Muscle of leg (tissue), 3 donors: ENCODE measurements at regions not wholly inside any gene's neighbourhood (a gene's known extent, or its start where the extent isn't known, plus 50 kb on each side); places are given as distances from the start of the nearest gene placed in this dataset.

Source experiments
- DNase-seq: peaks from one replicate; pipeline ENCODE4 v3.0.0; 2013
- H3K27ac ChIP-seq: one replicate; pipeline ENCODE4 v1.5.1; 2013; ENCODE audit warnings: mild to moderate bottlenecking, low read length, control low read depth
- H3K27me3 ChIP-seq: one replicate; pipeline ENCODE4 v1.6.1; 2013; ENCODE audit warnings: low read length; ENCODE audit not compliant: control insufficient read depth, insufficient read depth
- H3K36me3 ChIP-seq: one replicate; pipeline ENCODE4 v1.6.1; 2013; ENCODE audit warnings: low read length; ENCODE audit not compliant: control insufficient read depth, insufficient read depth
- H3K4me1 ChIP-seq: one replicate; pipeline ENCODE4 v1.6.1; 2013; ENCODE audit warnings: low read length; ENCODE audit not compliant: control insufficient read depth, insufficient read depth
- H3K4me3 ChIP-seq: one replicate; pipeline ENCODE4 v1.5.1; 2013; ENCODE audit warnings: low read length, control low read depth
- H3K9me3 ChIP-seq: replicated peaks from 2 replicates; pipeline ENCODE4 v1.6.1; 2013; ENCODE audit warnings: low read depth, low read length; ENCODE audit not compliant: control insufficient read depth
- WGBS: methylation state at CpG from one replicate; pipeline ENCODE4 v1.1.5; 2013; ENCODE audit warnings: missing lambda C conversion rate; ENCODE audit not compliant: insufficient coverage; 5-methylcytosine and 5-hydroxymethylcytosine counted together

DNA sequence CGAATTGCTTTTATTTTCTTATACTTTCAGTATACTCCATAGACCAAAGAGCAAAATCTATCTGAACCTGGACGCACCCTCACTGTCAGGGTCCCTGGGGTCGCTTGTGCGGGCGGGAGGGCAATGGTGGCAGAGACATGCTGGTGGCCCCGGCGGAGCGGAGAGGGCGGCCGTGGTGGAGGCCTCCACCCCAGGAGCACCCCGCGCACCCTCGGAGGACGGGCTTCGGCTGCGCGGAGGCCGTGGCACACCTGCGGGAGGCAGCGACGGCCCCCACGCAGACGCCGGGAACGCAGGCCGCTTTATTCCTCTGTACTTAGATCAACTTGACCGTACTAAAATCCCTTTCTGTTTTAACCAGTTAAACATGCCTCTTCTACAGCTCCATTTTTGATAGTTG lies 1077.4 kb downstream of the BRD1 start:
- H3K27me3 ChIP-seq: no peaks in the 10 kb centered on the region
- no peak for DNase-seq
- no peak overlapping the region for H3K4me3 ChIP-seq
- H3K27ac ChIP-seq: no peak overlapping the region
- no peaks in the 10 kb centered on the region for H3K4me1 ChIP-seq
- H3K9me3 ChIP-seq: no peaks in the 10 kb centered on the region
- WGBS: 93% methylated on average over 27 of the region's 27 CpGs
- H3K36me3 ChIP-seq: no peaks in the 10 kb centered on the region

DNA sequence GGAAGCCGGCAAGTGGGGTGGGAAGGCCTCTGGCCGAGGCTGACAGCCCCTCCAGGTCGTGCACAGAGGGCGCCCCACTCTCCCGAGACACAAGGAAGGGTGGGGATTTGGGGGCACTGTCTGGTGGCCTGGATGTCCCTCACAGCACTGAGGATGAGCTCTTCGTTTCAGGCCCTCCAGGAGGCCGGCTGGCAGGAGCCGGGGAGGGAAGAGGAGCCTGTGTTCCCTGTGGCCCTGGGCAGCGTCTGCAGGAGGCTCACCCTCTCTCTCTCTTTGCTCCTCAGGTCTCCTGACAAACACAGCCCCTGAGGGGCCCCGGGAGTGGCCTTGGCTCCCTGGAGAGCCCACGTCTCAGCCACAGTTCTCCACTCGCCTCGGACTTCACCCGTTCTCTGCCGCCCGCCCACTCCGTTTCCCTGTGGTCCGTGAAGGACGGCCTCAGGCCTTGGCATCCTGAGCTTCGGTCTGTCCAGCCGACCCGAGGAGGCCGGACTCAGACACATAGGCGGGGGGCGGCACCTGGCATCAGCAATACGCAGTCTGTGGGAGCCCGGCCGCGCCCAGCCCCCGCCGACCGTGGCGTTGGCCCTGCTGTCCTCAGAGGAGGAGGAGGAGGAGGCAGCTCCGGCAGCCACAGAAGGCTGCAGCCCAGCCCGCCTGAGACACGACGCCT lies 1078.0 kb downstream of the BRD1 start:
- H3K4me1 ChIP-seq: no peaks in the 10 kb centered on the region
- WGBS: 75% methylated on average over 26 of the region's 37 CpGs
- DNase-seq: no peak
- H3K4me3 ChIP-seq: no peak overlapping the region
- H3K9me3 ChIP-seq: no peaks in the 10 kb centered on the region
- H3K36me3 ChIP-seq: no peaks in the 10 kb centered on the region
- no peaks in the 10 kb centered on the region for H3K27me3 ChIP-seq
- no peak overlapping the region for H3K27ac ChIP-seq

DNA sequence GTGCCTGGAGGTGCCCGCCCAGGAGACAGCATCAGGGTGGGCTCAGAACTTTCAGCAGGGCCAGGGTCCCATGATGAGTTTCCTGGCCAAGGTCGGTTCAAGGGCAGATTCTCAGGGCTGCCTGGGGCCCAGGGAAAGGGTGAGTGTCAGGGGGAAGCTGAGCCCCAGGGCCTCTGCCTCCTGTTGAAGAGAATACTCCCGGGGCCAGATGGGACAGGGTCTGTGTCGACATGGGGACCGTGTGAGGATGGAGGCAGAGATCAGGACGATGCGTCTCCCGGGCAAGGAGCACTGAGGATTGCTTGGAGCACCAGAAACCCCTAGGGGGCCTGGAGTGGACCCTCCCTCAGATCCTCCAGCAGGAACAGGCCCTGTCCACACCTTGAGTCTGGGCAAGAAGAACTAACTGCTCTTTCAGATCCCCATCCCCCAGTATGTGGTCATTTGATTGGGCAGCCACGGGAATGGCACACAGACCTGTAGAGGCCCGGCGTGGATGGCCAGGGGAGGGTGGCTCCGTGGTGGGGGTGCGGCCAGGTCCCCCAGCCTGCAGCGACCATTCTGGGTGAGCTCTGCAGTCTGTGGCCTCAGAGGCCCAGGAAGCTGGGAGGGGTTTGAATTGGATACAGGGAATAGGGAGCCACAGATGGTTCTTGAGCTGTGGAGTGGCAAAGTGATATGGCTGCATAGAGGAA lies 1078.7 kb downstream of the BRD1 start:
- Histone ChIP-seq H3K36me3 (no peaks in the 10 kb centered on the region), H3K9me3 (no peaks in the 10 kb centered on the region), H3K27me3 (no peaks in the 10 kb centered on the region), H3K4me1 (no peaks in the 10 kb centered on the region), H3K4me3 (no peak overlapping the region), H3K27ac (no peak overlapping the region)
- DNase-seq: no peak
- WGBS: 83% methylated on average over 12 of the region's 14 CpGs

DNA sequence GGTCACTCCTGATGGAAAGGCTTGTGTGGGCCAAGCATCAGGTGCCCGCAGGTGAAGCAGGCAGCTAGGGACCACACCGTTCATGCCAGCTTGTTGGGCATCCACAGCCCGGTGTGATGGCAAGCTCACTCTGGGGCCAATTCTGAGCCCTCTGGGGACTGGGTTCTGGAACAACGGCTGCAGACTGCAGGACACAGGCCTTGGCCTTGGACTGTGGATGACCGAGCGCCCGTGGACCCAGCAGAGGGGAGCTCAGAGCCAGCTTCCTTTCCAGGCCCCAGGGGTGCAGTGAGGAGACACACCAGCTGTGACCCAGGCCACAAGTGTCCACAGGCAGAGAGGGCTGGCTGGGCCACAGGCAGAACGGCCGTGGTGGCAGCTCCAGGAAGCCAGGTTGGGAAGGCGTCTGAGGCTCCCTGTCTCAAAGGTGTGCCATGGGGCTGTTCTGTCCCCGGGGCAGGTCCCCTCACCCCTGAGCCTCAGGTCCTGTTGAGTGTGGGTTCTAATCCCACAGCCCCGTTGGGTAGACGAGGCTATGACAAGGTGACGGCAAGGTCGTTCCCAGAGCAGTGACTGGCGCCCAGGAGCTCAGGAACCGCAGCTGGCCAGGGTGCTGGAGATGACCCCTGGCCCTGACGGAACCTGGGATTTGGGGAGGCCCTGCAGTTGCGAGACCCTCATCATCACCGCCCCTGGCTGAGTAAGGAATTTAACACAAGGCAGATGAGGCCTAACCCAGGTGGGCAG lies 1079.4 kb downstream of the BRD1 start:
- no peak overlapping the region for H3K27ac ChIP-seq
- H3K36me3 ChIP-seq: no peaks in the 10 kb centered on the region
- DNase-seq: no peak
- WGBS: 75% methylated on average over 20 of the region's 20 CpGs
- H3K9me3 ChIP-seq: no peaks in the 10 kb centered on the region
- H3K4me1 ChIP-seq: no peaks in the 10 kb centered on the region
- no peak overlapping the region for H3K4me3 ChIP-seq
- H3K27me3 ChIP-seq: no peaks in the 10 kb centered on the region

DNA sequence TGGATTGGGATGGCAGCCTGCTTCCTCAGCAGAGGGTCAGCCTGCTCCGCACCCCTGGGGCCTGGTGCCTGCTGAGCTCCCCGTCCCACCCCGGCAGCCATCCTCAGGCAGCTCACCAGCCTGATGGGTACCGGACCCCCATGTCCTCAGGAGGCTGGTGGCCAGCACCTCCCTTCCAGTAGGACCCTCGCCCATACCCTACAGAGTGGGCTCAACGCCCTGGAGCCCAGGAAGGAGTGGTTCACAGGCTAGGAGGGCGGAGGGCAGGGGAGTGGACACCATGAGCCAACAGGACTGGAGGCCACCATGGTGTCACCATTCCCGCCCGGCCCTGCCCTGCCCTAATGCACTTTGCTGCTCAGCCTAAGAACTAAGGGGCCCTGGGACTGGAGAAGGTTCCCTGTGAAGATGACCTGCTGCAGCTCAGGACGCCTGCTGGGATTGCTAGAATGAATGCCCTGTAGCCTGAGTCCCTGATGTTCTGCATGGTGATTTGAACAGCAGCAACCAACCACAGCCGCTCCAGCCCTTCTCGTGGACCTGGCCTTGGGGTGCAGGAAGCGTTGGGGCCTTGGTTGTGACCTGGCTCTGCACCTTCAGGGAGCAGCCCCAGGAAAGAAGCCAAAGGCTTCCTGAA lies 1080.8 kb downstream of the BRD1 start:
- 94% methylated on average over 9 of the region's 13 CpGs for WGBS
- Histone ChIP-seq H3K4me1 (no peaks in the 10 kb centered on the region), H3K27ac (no peak overlapping the region), H3K36me3 (no peaks in the 10 kb centered on the region), H3K4me3 (no peak overlapping the region), H3K27me3 (no peaks in the 10 kb centered on the region), H3K9me3 (no peaks in the 10 kb centered on the region)
- no peak for DNase-seq

DNA sequence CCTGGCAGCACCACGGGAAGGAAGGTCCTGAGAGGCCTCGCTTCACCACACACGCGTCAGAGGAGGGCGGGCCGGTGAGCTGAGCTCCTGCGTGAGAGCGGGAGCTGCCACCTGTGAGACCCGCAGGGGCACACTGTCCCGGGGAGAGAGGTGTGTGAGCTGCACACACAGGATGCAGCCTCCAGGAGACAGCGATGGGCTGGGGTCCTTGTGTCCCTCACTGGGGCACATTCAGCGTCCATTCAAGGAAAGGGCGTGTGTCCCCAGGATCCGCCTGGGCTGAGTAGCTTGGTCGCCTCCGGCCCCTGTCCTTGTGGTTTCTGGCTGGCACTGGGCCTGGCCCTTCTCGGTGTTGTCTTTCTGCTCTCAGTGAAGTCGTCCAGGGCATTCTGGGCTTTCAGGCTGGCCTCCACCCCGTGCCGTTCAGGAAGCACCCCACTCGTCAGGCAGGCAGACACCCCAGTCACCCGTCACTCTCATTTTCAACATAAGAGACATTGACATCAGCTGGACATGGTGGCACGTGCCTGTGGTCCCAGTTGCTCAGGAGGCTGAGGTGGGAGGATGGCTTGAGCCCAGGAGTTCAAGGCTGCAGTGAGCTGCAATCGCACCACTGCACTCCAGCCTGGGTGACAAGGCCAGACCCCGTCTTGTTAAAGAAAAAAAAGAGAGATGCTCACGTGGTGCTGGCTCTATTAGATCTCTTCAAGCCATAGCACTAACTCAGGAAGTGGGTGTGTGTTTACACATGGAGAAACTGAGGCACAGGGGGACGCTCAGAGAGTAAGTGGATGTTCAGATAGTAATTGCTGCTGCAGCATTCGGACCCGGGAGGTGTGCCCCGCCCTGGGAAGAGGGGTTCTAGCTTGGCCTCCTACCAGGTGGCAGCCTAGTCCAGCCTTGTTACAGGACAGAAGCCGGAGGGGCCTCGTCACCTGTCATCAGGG lies 1081.6 kb downstream of the BRD1 start:
- no peak for DNase-seq
- Histone ChIP-seq H3K27ac (no peak overlapping the region), H3K9me3 (no peaks in the 10 kb centered on the region), H3K36me3 (no peaks in the 10 kb centered on the region), H3K4me3 (no peak overlapping the region), H3K4me1 (no peaks in the 10 kb centered on the region), H3K27me3 (no peaks in the 10 kb centered on the region)
- 81% methylated on average over 26 of the region's 32 CpGs for WGBS

DNA sequence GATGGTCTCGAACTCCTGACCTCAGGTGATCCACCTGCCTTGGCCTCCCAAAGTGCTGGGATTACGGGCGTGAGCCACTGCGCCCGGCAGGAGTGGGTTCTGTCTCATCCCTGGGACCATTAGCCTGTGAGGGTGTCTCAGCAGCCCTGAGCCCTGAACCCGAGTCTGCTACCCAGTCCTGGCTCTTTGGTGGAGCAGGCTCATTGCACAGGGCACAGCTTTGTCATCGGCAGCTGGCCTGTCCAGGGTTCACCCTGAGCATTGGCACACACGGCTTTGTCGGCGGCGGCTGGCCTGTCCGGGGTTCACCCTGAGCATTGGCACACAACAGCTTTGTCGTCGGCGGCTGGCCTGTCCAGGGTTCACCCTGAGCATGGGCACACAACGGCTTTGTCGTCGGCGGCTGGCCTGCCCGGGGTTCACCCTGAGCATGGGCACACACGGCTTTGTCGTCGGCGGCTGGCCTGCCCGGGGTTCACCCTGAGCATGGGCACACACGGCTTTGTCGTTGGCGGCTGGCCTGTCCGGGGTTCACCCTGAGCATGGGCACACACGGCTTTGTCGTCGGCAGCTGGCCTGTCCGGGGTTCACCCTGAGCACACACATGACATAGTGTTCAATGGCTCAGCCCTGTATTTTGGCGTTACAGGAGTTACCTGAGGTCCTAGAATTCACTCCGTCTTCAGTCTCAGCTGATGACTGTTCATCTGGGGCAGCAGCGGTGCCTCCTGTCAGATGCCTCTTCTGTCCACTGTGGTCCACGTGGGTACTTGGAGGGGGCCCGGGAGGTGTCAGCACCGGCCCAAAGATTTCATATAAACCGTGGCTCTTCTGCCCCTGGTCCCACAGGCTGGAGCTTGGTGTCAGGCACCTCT lies 1082.5 kb downstream of the BRD1 start:
- no peaks in the 10 kb centered on the region for H3K9me3 ChIP-seq

DNA sequence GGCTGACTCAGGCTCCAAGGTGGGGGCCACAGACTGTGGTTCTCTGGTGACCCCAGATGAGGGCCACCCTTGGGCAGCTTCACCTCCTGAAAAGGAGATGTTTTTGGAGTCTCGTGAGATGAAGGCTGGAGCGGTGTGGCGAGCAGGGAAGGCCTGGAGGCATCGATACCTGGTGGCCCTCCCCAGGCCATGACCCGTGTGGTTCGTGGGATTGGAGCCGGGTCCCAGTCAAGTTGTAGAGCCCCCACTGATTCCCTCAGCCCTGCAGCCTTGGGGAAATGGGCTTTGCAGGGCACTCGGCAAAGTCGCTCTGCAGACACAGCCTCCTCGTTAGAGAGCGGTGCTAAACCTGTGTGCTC lies 1083.4 kb downstream of the BRD1 start:
- Histone ChIP-seq H3K9me3 (no peaks in the 10 kb centered on the region), H3K4me3 (no peak overlapping the region), H3K27ac (no peak overlapping the region), H3K4me1 (no peaks in the 10 kb centered on the region), H3K36me3 (no peaks in the 10 kb centered on the region), H3K27me3 (no peaks in the 10 kb centered on the region)
- DNase-seq: no peak
- WGBS: 93% methylated on average over 10 of the region's 11 CpGs

More for the DNA sequence above, 1082.5 kb downstream of the BRD1 start:
- Histone ChIP-seq H3K36me3 (no peaks in the 10 kb centered on the region), H3K4me1 (no peaks in the 10 kb centered on the region), H3K27ac (no peak overlapping the region), H3K27me3 (no peaks in the 10 kb centered on the region), H3K4me3 (no peak overlapping the region)
- no peak for DNase-seq
- WGBS: 90% methylated on average over 40 of the region's 40 CpGs
